GM19455 (cell line): ENCODE measurements at regions not wholly inside any gene's neighbourhood (a gene's known extent, or its start where the extent isn't known, plus 50 kb on each side); places are given as distances from the start of the nearest gene placed in this dataset.
"Not testable (repeated sequence)": the region's sequence is repeated elsewhere in the genome, so short reads cannot be mapped to it uniquely, and the experiment has no call there.

Experiments
- ATAC-seq: cut with Tn5 transposase; IDR thresholded peaks from one replicate; pipeline ENCODE4 v1.9.1; 2021; ENCODE audit not compliant: unreplicated experiment

GRCh38 chr4:149211876-149212275 lies 603.8 kb downstream of the IQCM start:
- no peak for ATAC-seq

- no peak for ATAC-seq
These were observed 612.2 kb downstream of the IQCM start for GRCh38 chr4:149203256-149204001.

DNA sequence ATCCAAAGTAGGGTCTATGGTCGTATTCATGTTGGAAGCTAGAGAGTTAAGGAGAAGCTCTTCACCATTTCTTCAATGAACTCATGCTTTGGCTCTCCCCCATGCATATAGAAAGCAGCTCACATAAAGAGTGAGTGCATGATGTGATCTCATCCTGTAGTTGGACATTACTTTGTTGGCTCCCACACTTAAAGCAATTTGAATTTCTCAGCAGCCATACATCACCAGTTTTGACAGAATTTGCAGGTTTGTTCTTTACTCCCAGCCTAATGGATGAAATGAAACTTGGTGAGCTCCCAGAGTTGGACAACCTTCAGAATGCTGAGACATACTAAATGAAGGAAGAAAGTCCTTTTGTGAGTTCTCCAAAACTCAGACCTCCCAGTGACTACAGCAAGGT lies 613.5 kb downstream of the IQCM start:
- no peak for ATAC-seq

DNA sequence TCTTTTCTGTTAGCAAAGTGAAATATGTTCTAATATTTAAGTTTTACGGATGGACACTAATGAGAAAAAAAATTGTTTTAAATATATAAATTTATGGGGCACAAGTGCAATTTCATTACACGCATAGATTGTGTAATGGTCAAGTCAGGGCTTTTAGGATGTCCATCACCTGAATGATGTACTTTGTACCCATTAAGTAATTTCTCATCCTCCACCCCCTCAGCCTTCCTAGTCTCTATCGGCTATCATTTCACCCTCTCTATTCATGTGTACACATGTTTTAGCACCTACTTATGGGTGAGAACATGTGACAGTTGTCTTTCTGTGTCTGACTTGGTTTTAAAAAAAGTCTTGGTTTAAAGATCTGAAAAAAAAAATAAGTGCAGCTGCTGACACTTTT lies 616.0 kb downstream of the IQCM start:
- ATAC-seq = no peak

- no peak for ATAC-seq
These were observed 621.6 kb downstream of the IQCM start for GRCh38 chr4:149194061-149194460.

GRCh38 chr4:149187726-149188125 lies 627.9 kb downstream of the IQCM start:
- ATAC-seq = no peak

GRCh38 chr4:149183638-149184037 lies 632.0 kb downstream of the IQCM start:
- no peak for ATAC-seq

GRCh38 chr4:149181459-149181858 lies 634.2 kb downstream of the IQCM start:
- not testable (repeated sequence) for ATAC-seq

- no peak for ATAC-seq
These were observed 639.6 kb downstream of the IQCM start for GRCh38 chr4:149176039-149176438.

- ATAC-seq = no peak
These were observed 640.1 kb downstream of the IQCM start for GRCh38 chr4:149175549-149175948.

DNA sequence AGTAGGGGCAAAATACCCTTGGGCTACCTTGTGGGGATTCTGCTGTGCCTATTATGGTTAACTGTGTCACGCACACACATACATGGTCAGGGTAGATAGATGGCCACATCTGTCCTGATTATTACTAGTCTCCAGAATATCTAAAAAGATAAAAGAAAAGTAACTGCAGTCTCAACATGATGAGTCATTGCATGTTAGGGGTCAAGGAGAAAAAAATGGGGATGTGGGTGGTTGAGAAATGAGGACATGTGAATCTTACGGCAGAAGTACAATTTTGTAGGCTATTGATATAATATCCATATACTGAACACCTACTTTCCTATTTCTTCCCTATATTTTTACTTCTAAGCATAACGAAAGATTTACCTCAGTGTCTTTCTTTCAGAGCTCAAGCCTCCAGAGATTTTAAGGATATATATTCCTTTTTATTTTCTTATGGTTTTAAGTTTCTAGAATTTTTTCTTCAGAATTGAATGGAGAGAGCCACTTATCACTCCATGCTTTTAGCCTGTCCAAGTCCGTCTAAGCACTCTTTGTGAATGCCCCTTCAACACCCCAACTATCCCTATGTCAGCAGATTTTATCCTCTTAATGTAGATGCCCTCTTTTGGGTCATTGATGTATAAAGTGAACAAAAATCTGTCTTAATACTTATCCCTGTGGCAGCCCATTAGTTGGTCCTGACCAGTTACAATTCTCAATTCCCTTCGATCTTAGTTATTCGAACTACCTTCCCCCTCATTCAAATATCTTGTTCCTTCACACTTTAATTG lies 642.2 kb downstream of the IQCM start:
- no peak for ATAC-seq

DNA sequence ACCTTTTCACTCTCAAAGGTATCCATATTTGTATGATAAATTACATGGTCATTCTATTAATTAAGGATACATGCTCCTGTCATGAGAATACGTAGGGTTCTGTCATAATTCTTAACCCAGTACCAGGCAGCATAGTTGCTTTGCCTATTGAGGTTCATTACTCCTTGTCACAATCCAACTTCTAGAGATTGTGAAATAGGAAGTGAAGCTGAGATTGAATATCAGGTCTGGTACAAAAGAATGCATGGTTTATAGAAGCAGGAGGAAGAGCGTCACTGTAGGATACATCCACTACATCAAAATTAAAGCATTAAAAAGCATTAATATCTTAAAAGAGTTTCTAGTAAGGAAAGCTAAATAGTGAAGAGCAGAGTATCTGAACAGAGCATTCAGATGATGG lies 647.0 kb downstream of the IQCM start:
- no peak for ATAC-seq

- no peak for ATAC-seq
These were observed 648.8 kb downstream of the IQCM start for GRCh38 chr4:149166876-149167275.

DNA sequence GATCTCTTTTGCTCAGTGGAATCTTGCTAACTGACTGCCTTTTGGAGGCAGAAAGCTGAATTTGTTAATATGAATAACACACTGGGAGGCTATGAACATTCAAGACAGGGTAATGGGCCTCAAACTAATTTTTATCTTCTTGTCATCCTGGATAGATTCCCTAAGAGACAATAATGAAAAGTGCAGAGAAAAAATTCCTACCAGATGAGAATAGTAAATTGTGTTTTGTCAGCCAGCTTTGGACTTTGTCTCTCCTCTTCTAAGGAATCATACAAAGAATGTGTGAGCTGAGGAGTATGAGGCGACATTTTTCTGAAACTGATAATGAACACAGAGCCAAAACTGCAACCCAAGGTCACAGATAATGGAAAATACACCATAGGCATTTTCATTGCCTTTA lies 649.3 kb downstream of the IQCM start:
- ATAC-seq = no peak

- no peak for ATAC-seq
These were observed 651.4 kb downstream of the IQCM start for GRCh38 chr4:149164282-149164681.

DNA sequence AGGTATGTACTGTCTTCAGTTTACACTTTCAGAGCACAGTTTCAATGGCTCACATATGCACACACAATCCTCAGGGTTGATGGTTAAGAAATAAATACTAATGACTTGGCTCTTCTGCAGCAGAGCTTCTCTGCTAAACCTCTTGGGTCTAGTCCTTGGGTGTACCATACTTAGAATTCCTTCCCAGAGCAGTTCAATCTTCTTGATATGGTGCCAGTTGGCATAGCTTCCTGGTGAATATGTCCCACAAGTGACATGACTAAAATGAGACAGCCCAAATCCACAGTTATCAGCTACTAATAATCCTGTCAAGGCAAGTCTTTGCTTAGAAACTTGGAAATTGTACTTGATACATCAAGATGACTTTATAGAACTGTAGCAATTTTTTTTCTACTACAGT lies 654.4 kb downstream of the IQCM start:
- ATAC-seq = no peak

DNA sequence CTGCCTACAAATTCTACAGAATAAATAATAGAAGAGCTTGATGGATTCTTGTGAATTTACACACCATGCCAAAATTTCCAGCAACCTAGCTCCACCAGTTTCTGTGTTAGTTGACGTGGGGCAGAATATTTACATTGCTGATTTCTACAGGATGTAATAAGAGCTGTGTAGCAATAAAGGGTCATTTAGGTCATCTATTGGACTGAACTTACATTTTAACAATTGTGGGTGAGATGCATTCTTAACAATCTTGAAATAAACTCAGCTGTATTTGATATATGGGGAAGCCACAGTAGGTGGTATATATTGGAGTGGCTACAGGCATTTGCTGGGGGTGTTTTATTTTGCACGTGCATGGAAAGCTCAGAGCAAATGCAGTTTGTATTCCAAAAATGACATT lies 655.3 kb downstream of the IQCM start:
- no peak for ATAC-seq

- ATAC-seq = no peak
These were observed 656.8 kb downstream of the IQCM start for GRCh38 chr4:149158817-149159216.

GRCh38 chr4:149145803-149146202 lies 669.8 kb downstream of the IQCM start:
- no peak for ATAC-seq

DNA sequence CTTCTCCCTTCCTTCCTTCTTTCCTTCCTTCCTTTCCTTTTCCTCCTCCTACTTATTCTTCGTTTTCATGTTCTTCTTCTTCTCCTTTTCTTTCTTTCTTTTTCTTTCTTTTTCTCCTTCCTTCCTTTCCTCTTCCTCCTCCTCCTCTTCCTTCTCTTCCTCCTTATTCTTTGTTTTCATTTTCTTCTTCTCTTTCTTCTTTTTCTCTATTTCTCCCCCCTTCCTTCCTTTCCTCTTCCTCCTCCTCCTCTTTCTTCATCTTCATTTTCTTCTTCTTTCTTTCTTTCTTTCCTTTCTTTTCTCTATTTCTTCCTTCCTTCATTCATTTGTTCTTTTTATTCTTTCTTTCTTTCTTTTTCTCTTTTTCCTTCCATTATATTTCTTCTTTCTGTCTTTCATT lies 671.6 kb downstream of the IQCM start:
- no peak for ATAC-seq

GRCh38 chr4:149141391-149141790 lies 674.3 kb downstream of the IQCM start:
- no peak for ATAC-seq

DNA sequence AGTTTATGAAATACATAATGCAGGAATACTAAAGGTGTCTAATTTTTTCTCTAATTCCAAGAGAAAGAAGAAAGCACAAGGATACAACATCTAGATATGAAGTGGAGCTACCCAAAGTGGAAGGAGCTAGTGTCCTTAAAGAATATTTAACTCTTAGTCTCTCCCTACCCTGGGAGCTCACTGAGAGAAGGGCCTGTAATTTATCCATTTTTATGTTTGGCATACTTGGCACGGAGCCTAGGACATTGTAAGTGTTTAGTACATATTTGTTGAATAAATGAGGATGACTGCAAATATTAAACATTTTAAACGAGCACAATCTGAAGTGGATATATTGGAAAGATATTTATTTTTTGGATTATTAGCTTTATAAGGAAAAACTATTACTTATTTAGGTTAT lies 674.8 kb downstream of the IQCM start:
- no peak for ATAC-seq
